HL-60 (cell line): ENCODE measurements at regions not wholly inside any gene's neighbourhood (a gene's known extent, or its start where the extent isn't known, plus 50 kb on each side); places are given as distances from the start of the nearest gene placed in this dataset.

ENCODE experiments used
- REST ChIP-seq: IDR thresholded peaks from 2 replicates; pipeline ENCODE4 v1.6.1; 2012; ENCODE audit warnings: low read depth; ENCODE audit not compliant: insufficient replicate concordance
- TF ChIP-seq, protein P1 (sequence below): IDR thresholded peaks from one replicate; pipeline ENCODE4 v1.5.1; 2011; ENCODE audit warnings: low read length, control low read depth, inconsistent platforms; ENCODE audit not compliant: insufficient read depth

DNA sequence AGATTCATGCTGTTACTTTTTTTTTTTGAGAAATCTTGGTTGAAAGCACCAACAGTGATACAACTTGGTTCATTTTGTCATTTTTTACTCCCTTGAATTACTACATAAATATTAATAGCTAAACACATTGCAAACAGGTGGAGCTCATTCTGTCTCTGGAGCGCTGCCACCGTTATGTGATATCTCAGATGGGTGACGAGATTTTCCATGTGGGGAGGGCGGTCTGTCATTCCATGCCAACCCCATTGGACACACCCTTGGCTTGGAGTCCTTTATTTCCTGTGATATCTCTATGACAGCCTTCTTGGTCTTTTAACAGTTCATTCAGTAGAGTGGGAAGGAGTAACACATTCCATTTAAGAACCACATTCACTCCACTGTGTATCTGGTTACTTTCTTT is 794.8 kb downstream of the SATB2 start:
- TF ChIP-seq, protein P1, sequence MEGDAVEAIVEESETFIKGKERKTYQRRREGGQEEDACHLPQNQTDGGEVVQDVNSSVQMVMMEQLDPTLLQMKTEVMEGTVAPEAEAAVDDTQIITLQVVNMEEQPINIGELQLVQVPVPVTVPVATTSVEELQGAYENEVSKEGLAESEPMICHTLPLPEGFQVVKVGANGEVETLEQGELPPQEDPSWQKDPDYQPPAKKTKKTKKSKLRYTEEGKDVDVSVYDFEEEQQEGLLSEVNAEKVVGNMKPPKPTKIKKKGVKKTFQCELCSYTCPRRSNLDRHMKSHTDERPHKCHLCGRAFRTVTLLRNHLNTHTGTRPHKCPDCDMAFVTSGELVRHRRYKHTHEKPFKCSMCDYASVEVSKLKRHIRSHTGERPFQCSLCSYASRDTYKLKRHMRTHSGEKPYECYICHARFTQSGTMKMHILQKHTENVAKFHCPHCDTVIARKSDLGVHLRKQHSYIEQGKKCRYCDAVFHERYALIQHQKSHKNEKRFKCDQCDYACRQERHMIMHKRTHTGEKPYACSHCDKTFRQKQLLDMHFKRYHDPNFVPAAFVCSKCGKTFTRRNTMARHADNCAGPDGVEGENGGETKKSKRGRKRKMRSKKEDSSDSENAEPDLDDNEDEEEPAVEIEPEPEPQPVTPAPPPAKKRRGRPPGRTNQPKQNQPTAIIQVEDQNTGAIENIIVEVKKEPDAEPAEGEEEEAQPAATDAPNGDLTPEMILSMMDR: no peak
- TF ChIP-seq REST: no peak
